ENCODE measurements at regions not wholly inside any gene's neighbourhood (a gene's known extent, or its start where the extent isn't known, plus 50 kb on each side); places are given as distances from the start of the nearest gene placed in this dataset.

DNA sequence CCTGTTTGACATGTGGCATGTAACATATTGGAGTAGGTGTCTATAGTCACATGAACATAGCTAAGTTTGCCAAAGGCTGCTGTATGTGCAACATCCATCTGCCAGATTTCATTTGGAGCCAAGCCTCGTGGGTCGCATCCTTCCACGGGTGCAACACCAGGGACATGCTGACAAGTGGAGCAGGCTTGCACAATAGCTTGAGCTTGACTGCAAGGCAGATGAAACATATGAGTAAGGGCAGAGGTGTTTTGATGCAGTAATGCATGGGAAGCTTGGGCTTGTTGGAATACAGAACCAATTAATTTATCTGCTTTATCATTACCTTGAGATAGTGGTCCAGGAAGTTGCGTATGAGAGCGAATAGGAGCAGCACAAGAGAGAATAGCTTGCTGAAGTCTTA is 74.1 kb upstream of the BTN3A2 start:
- DNase-seq (ENCODE audit: low read depth) = no peak

GRCh38 chr6:26292709-26293108 is 72.3 kb upstream of the BTN3A2 start:
- no peak for DNase-seq (ENCODE audit: low read depth)

- DNase-seq (ENCODE audit: low read depth) = no peak
Measured at GRCh38 chr6:26294302-26294701, 70.7 kb upstream of the BTN3A2 start.

DNA sequence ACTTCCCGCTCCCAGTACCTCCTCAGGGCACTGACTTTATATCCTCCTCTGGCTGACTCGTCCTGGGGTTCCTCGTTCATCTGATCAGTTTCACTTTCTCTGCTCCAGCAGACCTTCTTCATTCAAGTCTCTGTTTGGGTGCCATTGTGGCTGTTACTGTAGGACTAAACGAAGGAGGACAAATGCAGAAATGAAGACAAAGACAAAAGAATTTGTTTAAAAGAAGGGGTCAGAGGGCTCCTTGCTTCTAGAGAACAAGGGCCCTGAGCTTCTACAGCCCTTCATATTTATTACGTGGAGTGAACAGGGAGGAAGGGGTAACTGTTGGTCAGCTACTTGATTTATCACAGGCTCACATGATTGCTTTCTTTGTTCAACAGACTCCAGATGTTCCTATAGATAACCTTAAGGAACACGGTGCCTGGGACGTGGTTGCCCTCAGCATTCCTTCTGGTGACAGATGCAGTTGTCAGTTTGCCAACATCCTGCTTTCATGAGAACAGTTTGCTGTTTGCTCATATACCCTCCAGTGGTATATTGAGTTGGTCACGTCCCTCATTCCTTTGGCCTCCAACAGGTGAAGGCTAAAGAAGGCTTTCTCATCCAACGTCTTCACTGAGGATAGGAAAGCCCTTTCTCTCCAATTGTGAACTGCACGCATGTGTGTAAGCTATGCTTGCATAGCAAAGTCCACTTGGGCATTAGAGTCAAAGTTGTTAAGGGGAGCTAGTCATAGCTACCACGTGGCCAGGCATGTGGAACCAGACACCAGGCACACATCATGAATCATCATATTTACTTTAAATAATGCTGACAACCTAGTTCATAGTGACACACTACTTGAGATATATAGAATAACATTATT is 69.1 kb upstream of the BTN3A2 start:
- DNase-seq (ENCODE audit: low read depth) = no peak

GRCh38 chr6:26296556-26296856 is 68.5 kb upstream of the BTN3A2 start:
- no peak for DNase-seq (ENCODE audit: low read depth)

GRCh38 chr6:26296857-26297648 is 67.9 kb upstream of the BTN3A2 start:
- no peak for DNase-seq (ENCODE audit: low read depth)

DNA sequence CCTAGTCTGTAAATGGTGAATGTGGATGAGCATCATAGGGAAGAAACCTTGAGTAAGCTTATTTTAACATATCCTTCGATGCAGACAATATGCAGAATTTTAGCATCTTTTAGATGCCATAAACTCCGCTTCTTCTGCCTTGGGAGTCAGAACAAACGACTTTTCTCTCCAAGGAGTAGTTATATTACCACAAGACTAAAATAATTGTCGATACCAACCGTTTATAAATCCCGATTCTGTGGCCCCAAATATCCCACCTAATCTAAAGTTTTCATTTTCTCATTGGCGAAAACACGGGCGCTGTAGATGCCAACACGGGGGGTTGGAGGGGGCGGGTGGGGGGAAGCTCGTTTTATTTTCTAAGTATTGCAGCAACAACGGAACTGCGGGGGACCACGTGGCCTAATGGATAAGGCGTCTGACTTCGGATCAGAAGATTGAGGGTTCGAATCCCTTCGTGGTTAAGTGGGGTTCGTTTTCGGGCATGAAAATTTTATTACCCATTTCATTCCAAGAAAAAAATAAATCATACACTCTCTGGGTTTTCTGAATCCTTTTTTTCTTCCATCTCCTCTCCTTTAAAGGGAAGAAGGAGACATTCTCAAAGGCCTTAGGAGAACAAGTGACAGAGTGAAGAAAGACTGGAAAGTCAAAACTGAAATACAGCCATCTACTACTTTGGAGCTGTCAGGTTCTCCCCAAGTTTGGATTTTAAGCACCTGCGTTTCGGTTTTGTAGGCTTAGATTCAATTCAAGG is 65.5 kb upstream of the BTN3A2 start:
- DNase-seq (ENCODE audit: low read depth) = no peak

GRCh38 chr6:26300043-26300331 is 65.0 kb upstream of the BTN3A2 start:
- no peak for DNase-seq (ENCODE audit: low read depth)

GRCh38 chr6:26300359-26300758 is 64.6 kb upstream of the BTN3A2 start:
- DNase-seq (ENCODE audit: low read depth) = no peak

DNA sequence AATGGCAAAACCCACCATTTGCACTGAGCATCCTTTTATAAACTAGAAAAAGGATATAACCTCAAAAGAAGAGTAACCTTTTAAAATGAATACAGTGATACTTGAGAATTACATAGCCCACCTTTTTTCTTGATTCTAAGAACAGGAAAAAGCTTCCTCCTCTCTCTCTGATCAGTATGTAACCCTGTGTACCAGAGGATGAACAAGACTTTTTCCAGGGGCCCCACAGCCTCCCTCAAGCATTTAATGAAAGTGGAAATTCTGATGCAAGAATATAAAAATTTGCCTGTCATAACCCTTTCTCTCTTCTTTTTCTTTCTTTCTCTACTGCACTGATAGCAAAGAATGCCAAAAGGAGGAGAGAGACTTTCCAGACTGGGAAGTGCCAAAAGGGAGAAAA is 64.2 kb upstream of the BTN3A2 start:
- no peak for DNase-seq (ENCODE audit: low read depth)

- DNase-seq (ENCODE audit: low read depth) = no peak
Measured at GRCh38 chr6:26301638-26302037, 63.4 kb upstream of the BTN3A2 start.

- no peak for DNase-seq (ENCODE audit: low read depth)
Measured at GRCh38 chr6:26302941-26303559, 61.9 kb upstream of the BTN3A2 start.

DNA sequence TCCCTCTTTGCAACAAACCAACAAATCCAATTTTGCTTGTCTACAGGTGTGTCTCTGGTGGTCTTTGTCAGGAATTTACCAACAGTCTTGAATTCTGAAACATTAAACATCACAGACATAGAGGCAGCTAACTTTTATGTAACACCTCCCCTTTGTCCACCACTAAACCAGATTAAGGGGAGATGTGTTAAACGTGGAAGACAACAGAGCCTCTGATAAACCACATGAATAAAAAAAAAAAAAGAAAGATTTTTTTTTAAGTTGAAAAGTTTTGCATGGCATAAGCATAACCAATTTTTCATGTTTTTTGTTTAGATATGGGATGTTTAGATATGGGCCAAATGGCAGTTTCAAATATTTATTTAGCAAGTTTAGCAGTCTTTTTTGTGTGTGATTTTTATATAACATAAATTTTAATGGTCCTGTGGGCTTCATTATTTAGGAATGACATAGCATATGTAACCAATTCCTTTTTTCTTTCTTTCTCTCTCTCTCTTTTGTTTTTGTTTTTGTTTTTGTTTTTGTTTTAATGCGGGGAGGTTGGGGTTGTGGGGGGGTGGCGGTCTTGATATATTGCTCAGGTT is 60.7 kb upstream of the BTN3A2 start:
- no peak for DNase-seq (ENCODE audit: low read depth)

DNA sequence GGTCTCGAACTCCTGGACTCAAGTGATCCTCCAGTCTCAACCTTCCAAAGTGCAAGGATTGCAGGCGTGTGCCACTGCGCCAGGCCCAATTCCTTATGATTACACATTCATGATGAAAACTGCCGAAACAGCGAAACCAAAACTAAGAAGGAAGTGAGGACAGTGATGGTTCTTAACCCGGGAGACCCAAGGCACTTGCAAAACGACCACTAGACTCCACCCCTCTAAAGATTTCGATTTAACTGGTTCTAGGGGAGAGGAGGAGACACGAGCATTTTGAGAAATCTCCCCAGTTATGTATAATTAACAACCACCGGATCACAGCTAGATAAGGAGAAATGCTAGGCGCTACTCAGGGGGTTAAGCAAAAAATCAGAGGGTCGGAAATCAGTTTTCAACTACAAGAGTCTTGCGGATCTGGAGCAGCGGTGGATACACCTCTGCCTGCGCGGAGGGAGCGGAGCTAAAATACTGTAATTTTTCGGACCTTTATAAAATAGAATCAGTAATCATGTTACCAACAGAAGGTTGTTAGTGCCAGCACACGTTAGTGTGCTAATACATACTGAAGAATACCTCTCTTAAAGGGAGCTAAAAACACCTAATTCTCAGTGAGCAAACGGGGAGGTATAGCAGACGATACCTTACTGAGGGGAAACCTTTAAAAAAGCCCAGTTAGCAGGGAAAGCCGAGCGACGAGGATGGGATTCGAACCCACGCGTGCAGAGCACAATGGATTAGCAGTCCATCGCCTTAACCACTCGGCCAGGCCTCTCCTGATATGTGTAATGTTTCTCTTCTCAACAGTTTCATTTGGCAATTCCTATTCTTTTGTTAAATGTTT is 60.0 kb upstream of the BTN3A2 start:
- peak; percentile 49 for DNase-seq (ENCODE audit: low read depth)

DNA sequence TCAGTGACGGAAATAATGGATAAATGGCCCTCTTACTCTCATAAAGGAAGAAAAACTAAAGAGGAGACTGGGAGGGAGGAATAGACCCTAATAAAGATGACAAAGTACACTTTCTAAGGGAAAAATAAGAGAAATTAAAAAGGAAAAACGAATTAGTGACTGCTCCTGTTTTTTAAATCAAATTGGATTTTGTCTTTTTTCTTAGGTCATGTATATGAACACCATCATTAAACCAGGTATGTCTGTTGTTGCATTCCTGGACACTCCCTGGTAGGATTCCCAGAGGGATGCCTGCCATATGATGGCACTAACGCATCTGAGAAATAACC is 59.4 kb upstream of the BTN3A2 start:
- no peak for DNase-seq (ENCODE audit: low read depth)

DNA sequence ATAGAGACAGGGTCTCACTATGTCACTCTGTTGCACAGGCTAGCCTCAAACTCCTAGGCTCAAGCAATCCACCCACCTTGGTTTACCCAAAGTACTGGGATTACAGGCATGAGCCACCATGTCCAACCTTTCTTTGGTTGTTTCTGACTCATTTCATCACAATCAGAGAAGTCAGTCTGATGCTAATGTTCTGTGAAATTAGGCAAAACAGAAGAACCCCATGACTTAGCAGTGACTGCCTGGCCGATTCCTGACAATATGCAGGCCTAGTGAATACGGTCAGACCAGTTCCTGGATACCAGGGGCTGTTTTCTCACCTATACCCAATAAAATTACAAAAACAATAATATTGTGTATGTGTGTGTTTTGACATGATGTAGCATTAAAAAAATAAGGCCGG is 58.8 kb upstream of the BTN3A2 start:
- no peak for DNase-seq (ENCODE audit: low read depth)

DNA sequence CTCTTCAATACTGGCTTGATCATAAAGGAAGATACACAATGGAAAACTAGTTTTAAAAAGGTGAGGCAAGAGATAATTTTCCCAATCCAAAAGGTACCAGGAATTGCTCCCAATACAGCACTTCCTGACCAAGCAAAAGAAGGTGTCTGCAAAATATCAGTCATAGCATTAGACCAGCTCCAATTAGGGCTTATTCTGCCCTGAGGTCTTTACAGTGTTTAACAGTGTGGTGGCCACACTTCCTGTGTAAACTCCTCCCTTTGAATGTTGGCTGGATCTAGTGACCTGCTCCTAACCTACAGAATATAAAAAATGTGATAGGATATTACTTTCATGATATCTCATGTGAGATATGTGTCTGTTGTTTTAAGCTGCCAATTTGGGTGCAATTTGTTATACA is 57.1 kb upstream of the BTN3A2 start:
- DNase-seq (ENCODE audit: low read depth) = no peak

GRCh38 chr6:26309731-26310142 is 55.3 kb upstream of the BTN3A2 start:
- no peak for DNase-seq (ENCODE audit: low read depth)

DNA sequence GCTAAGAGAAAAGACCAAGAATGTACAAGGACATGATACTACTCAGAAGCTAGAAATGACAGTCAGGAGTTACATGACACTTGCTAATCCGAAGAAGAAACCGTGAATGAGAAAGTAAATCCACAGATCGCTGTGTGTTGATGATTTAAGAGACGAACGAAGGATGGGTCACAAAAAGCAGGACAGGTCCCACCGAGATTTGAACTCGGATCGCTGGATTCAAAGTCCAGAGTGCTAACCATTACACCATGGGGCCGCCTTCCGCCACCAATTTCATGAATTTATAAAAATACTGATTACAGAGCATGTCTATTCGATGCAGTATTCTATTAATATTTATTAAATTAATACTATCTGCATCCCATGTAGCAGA is 54.0 kb upstream of the BTN3A2 start:
- DNase-seq (ENCODE audit: low read depth) = no peak

DNA sequence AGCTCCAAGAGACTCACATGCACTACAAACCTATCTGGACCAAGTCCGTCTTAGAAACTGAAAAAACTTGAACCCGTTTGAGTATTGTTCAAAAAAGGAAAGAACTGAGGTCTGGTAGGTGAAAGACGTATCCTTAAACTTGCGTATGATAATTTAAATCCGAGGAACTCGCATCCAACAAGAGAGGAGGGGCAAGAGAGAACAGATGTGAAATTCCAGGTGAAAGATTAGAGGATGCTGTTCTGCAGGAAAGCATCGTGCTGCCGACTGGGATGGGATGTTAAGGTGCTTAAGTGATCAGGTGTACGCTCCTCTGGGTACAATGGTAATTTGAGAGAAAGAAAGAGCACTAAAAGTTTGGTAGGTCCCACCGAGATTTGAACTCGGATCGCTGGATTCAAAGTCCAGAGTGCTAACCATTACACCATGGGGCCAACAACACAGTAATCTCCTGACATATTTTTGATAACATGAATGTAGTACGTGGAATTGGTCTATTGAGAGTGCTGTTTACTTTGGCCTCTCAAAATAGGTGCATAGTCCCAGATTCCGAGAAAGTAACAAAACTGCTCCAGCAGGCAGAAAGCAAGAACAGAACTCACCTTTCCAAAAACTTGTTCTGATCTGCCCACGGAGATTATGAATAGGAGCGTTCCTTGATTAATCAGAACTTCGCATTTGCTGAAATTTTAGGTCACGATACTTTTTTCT is 53.5 kb upstream of the BTN3A2 start:
- no peak for DNase-seq (ENCODE audit: low read depth)

DNA sequence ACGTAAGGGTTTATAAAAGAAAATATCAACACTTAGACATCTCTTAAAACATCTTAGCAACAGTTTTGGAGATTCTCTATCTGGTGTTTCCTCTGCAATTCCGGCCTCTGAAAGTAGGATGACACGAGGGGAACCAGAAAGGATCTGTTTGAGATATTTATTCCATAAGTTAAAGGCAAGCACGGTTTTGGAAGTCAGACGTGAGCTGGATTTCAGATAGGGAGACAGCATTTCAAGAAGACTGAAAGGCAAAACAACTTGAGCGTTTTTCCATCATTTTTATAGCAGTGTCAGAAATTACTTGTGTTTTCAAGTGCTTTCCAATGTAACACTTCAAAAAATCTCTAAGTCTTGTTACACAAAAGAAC is 52.9 kb upstream of the BTN3A2 start:
- DNase-seq (ENCODE audit: low read depth) = no peak
